Vagina (tissue), 2 donors: ENCODE measurements at regions not wholly inside any gene's neighbourhood (a gene's known extent, or its start where the extent isn't known, plus 50 kb on each side); places are given as distances from the start of the nearest gene placed in this dataset.

Source experiments
- CTCF ChIP-seq, 3 experiments: fragments of 450-650 bp in 2 of 3; fragments of 200-600 bp in 1 of 3; sonication (generic) in 1 of 3; IDR thresholded peaks; one replicate each; pipeline ENCODE4 v1.5.1; 2017 to 2019; ENCODE audit warnings: antibody characterized with exemption in 3 of 3, mild to moderate bottlenecking in 2 of 3, moderate library complexity in 2 of 3
- POLR2AphosphoS5 ChIP-seq, 2 donors: sonication (generic); formaldehyde crosslinking; IDR thresholded peaks; one replicate each; pipeline ENCODE4 v1.9.0; 2017; ENCODE audit warnings: antibody characterized with exemption in 2 of 2, mild to moderate bottlenecking in 2 of 2, low read depth in 1 of 2; ENCODE audit not compliant: insufficient read depth in 1 of 2

GRCh38 chr2:18380321-18380720 lies 180.1 kb downstream of the RDH14 start:
- TF ChIP-seq POLR2AphosphoS5 (IDR thresholded peaks at IDR 0.05; ENCODE audit: insufficient read depth in 1 of 2, low read depth in 1 of 2) (no peak), CTCF (IDR thresholded peaks at IDR 0.05) (no peak)
